H9 (cell line): ENCODE measurements at regions not wholly inside any gene's neighbourhood (a gene's known extent, or its start where the extent isn't known, plus 50 kb on each side); places are given as distances from the start of the nearest gene placed in this dataset.

Experiments
- DNase-seq: peaks from one replicate; pipeline ENCODE4 v3.0.0-alpha.2; 2017
- H2AFZ ChIP-seq: one replicate; pipeline ENCODE4 v1.6.1; 2013; ENCODE audit warnings: mild to moderate bottlenecking, low read length, control low read depth, moderate library complexity
- H2AK5ac ChIP-seq: 2 replicates; pipeline ENCODE4 v1.6.1; 2013; ENCODE audit warnings: low read length, control low read depth, mixed read lengths; ENCODE audit not compliant: insufficient read length
- H2BK120ac ChIP-seq: one replicate; pipeline ENCODE4 v1.6.1; 2013; ENCODE audit warnings: low read depth, mild to moderate bottlenecking, low read length, control low read depth, inconsistent platforms; ENCODE audit not compliant: poor library complexity, severe bottlenecking
- H2BK12ac ChIP-seq: 2 replicates; pipeline ENCODE4 v1.6.1; 2013; ENCODE audit warnings: low read length, control low read depth, mixed read lengths, low read depth; ENCODE audit not compliant: insufficient read length
- H2BK15ac ChIP-seq: 2 replicates; pipeline ENCODE4 v1.6.1; 2013; ENCODE audit warnings: low read depth, low read length, control low read depth
- H2BK20ac ChIP-seq: one replicate; pipeline ENCODE4 v1.6.1; 2013; ENCODE audit warnings: low read depth, mild to moderate bottlenecking, low read length, control low read depth, inconsistent platforms; ENCODE audit not compliant: poor library complexity, severe bottlenecking
- H2BK5ac ChIP-seq: 2 replicates; pipeline ENCODE4 v1.6.1; 2013; ENCODE audit warnings: low read length, control low read depth, mixed read lengths; ENCODE audit not compliant: insufficient read length
- H3K14ac ChIP-seq: 2 replicates; pipeline ENCODE4 v1.6.1; 2013; ENCODE audit warnings: low read length, control low read depth; ENCODE audit not compliant: insufficient read depth
- H3K18ac ChIP-seq: 2 replicates; pipeline ENCODE4 v1.6.1; 2013; ENCODE audit warnings: low read depth, mild to moderate bottlenecking, mixed read lengths, low read length, control low read depth; ENCODE audit not compliant: insufficient read length
- H3K23ac ChIP-seq: 2 replicates; pipeline ENCODE4 v1.6.1; 2013; ENCODE audit warnings: low read length, control low read depth, mixed read lengths, low read depth; ENCODE audit not compliant: insufficient read length
- H3K23me2 ChIP-seq: 2 replicates; pipeline ENCODE4 v1.6.1; 2013; ENCODE audit warnings: low read depth, mild to moderate bottlenecking, mixed read lengths, low read length, control low read depth; ENCODE audit not compliant: insufficient read length, poor library complexity, severe bottlenecking
- H3K27ac ChIP-seq: 2 replicates; pipeline ENCODE4 v1.5.1; 2013; ENCODE audit warnings: low read length, control low read depth, mixed read lengths, low read depth; ENCODE audit not compliant: insufficient read length
- H3K27me3 ChIP-seq: 2 replicates; pipeline ENCODE4 v1.6.1; 2013; ENCODE audit warnings: low read length, control low read depth, inconsistent platforms; ENCODE audit not compliant: insufficient read depth
- H3K4ac ChIP-seq: 2 replicates; pipeline ENCODE4 v1.6.1; 2013; ENCODE audit warnings: low read depth, mild to moderate bottlenecking, control low read depth, inconsistent platforms, low read length, moderate library complexity
- H3K4me1 ChIP-seq: 2 replicates; pipeline ENCODE4 v1.6.1; 2013; ENCODE audit warnings: low read length, control low read depth, inconsistent platforms; ENCODE audit not compliant: insufficient read depth
- H3K4me2 ChIP-seq: 2 replicates; pipeline ENCODE4 v1.6.1; 2013; ENCODE audit warnings: low read length, control low read depth, mixed read lengths; ENCODE audit not compliant: insufficient read length, insufficient read depth
- H3K56ac ChIP-seq: 2 replicates; pipeline ENCODE4 v1.6.1; 2013; ENCODE audit warnings: low read depth, mild to moderate bottlenecking, mixed read lengths, low read length, control low read depth; ENCODE audit not compliant: insufficient read length
- H3K79me1 ChIP-seq: 2 replicates; pipeline ENCODE4 v1.6.1; 2013; ENCODE audit warnings: low read depth, mild to moderate bottlenecking, moderate library complexity, low read length, control low read depth, inconsistent platforms; ENCODE audit not compliant: insufficient read depth, poor library complexity, severe bottlenecking
- H3K79me2 ChIP-seq: 2 replicates; pipeline ENCODE4 v1.6.1; 2013; ENCODE audit warnings: low read length, control low read depth, inconsistent platforms; ENCODE audit not compliant: insufficient read depth
- H3K9ac ChIP-seq: 2 replicates; pipeline ENCODE4 v1.6.1; 2013; ENCODE audit warnings: low read length, control low read depth, mixed read lengths; ENCODE audit not compliant: insufficient read length; ENCODE audit errors: extremely low read depth
- H3K9me3 ChIP-seq: one replicate; pipeline ENCODE4 v1.6.1; 2013; ENCODE audit warnings: low read depth, low read length, inconsistent platforms; ENCODE audit not compliant: control insufficient read depth
- H3T11ph ChIP-seq: one replicate; pipeline ENCODE4 v1.6.1; 2013; ENCODE audit warnings: mild to moderate bottlenecking, low read length, control low read depth, inconsistent platforms
- H4K20me1 ChIP-seq: one replicate; pipeline ENCODE4 v1.6.1; 2013; ENCODE audit not compliant: control insufficient read depth, insufficient read length, insufficient read depth
- H4K5ac ChIP-seq: 2 replicates; pipeline ENCODE4 v1.6.1; 2013; ENCODE audit warnings: low read depth, mild to moderate bottlenecking, mixed read lengths, low read length, control low read depth; ENCODE audit not compliant: insufficient read length
- H4K8ac ChIP-seq: replicated peaks from 2 replicates; pipeline ENCODE4 v1.6.1; 2013; ENCODE audit warnings: low read length, control low read depth, mixed read lengths, low read depth; ENCODE audit not compliant: insufficient read length
- H4K91ac ChIP-seq: 2 replicates; pipeline ENCODE4 v1.6.1; 2013; ENCODE audit warnings: low read depth, mild to moderate bottlenecking, moderate library complexity, mixed read lengths, low read length, control low read depth; ENCODE audit not compliant: insufficient read length
- H3K27ac Mint-ChIP-seq, 3 experiments: 2 replicates in 2 of 3; 3 replicates in 1 of 3; pipeline ENCODE4 v1.8.0; 2020 to 2021; ENCODE audit warnings: mixed read lengths in 3 of 3, mild to moderate bottlenecking in 1 of 3, moderate library complexity in 1 of 3
- H3K27me3 Mint-ChIP-seq: 2 replicates; pipeline ENCODE4 v1.8.0; 2021; ENCODE audit warnings: low read depth, mild to moderate bottlenecking, moderate library complexity, mixed read lengths
- H3K36me3 Mint-ChIP-seq, 3 experiments: 2 replicates in 2 of 3; 3 replicates in 1 of 3; pipeline ENCODE4 v1.8.0; 2020 to 2021; ENCODE audit warnings: low read depth in 3 of 3, mixed read lengths in 3 of 3; ENCODE audit not compliant: insufficient read depth in 1 of 3
- H3K4me1 Mint-ChIP-seq, 2 experiments: 2 replicates each; pipeline ENCODE4 v1.8.0; 2020; ENCODE audit warnings: mixed read lengths in 2 of 2
- H3K4me3 Mint-ChIP-seq, 2 experiments: 2 replicates in 1 of 2; 3 replicates in 1 of 2; pipeline ENCODE4 v1.8.0; 2020 to 2021; ENCODE audit warnings: mild to moderate bottlenecking in 2 of 2, mixed read lengths in 2 of 2, moderate library complexity in 1 of 2
- H3K9me3 Mint-ChIP-seq, 2 experiments: 2 replicates in 1 of 2; 3 replicates in 1 of 2; pipeline ENCODE4 v1.8.0; 2020; ENCODE audit warnings: mild to moderate bottlenecking in 2 of 2, mixed read lengths in 2 of 2, moderate library complexity in 1 of 2
- CTCF ChIP-seq: fragments of 200-600 bp; sonication (generic); conservative IDR thresholded peaks from 3 replicates; pipeline ENCODE4 v1.8.0; 2021; ENCODE audit warnings: antibody characterized with exemption, mild to moderate bottlenecking
- WGBS: extraction: QIAGEN DNeasy Blood & Tissue Kit; methylation state at CpG from one replicate; pipeline ENCODE4 v1.1.7; 2013; ENCODE audit warnings: missing lambda C conversion rate, low lambda C conversion rate, mixed read lengths; ENCODE audit not compliant: insufficient read length; ENCODE audit errors: extremely low coverage; 5-methylcytosine and 5-hydroxymethylcytosine counted together

- DNase-seq, result no peak
- H3K4me1 Mint-ChIP-seq, result no peaks in the 10 kb centered on the region
- TF ChIP-seq CTCF, result no peak
- Histone ChIP-seq H2AFZ (no peak overlapping the region), H3K23ac (no peak overlapping the region), H3K79me2 (no peaks in the 10 kb centered on the region), H3K18ac (no peak overlapping the region), H3K9me3 (no peaks in the 10 kb centered on the region), H2BK120ac (no peak overlapping the region), H2BK12ac (no peak overlapping the region), H3K27ac (no peak overlapping the region), H3K27me3 (no peaks in the 10 kb centered on the region), H3K4me2 (no peak overlapping the region), H3K9ac (no peak overlapping the region), H2AK5ac (no peak overlapping the region), H4K20me1 (no peaks in the 10 kb centered on the region), H2BK15ac (no peak overlapping the region), H4K5ac (no peak overlapping the region), H2BK5ac (no peak overlapping the region), H2BK20ac (no peak overlapping the region), H3K4me1 (no peaks in the 10 kb centered on the region), H3K56ac (no peak overlapping the region), H3K14ac (no peak overlapping the region), H3K4ac (no peak overlapping the region), H3T11ph (no peak overlapping the region), H4K91ac (no peak overlapping the region), H3K79me1 (no peaks in the 10 kb centered on the region), H4K8ac (no peak overlapping the region), H3K23me2 (no peaks in the 10 kb centered on the region)
- H3K27ac Mint-ChIP-seq, result no peak overlapping the region
- peaks cover 3% of the 10 kb centered on the region in 2 experiments; a peak in 3 of 5 replicates for H3K9me3 Mint-ChIP-seq
- no peak overlapping the region for H3K4me3 Mint-ChIP-seq
- no peaks in the 10 kb centered on the region for H3K36me3 Mint-ChIP-seq
- no CpG with 5 or more reads among the region's 1 CpG for WGBS
- no peaks in the 10 kb centered on the region for H3K27me3 Mint-ChIP-seq
Measured at GRCh38 chr14:45906257-45906656, 653.3 kb upstream of the MIS18BP1 start.
